GM18519 (cell line): ENCODE measurements at regions not wholly inside any gene's neighbourhood (a gene's known extent, or its start where the extent isn't known, plus 50 kb on each side); places are given as distances from the start of the nearest gene placed in this dataset.
"Not testable (repeated sequence)": the region's sequence is repeated elsewhere in the genome, so short reads cannot be mapped to it uniquely, and the experiment has no call there.

Source experiments
- ATAC-seq: cut with Tn5 transposase; IDR thresholded peaks from one replicate; pipeline ENCODE4 v1.9.1; 2021; ENCODE audit warnings: mild to moderate bottlenecking, moderate library complexity; ENCODE audit not compliant: unreplicated experiment, low FRiP score

DNA sequence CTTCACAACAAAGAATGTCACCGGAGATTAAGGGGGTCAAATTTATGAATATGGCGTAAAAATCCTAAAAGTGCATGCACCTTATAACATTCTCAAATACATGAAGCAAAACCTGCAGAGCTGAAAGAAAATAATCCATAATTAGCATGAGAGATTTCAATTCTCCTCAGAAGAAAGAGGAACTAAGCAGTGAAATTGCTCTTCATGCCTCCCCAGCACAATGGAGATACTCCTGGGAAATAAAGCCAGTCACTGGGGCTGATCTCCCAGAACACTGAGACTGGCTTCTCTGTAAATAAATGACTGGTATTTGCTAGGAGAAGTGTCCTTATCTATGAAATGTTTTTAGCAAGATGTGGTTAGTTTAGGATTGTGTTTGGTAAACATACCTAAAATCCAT is 68.1 kb downstream of the GOLGA6L6 start:
- not testable (repeated sequence) for ATAC-seq

GRCh38 chr15:20472983-20473382 is 68.6 kb downstream of the GOLGA6L6 start:
- peak; percentile 58 for ATAC-seq

DNA sequence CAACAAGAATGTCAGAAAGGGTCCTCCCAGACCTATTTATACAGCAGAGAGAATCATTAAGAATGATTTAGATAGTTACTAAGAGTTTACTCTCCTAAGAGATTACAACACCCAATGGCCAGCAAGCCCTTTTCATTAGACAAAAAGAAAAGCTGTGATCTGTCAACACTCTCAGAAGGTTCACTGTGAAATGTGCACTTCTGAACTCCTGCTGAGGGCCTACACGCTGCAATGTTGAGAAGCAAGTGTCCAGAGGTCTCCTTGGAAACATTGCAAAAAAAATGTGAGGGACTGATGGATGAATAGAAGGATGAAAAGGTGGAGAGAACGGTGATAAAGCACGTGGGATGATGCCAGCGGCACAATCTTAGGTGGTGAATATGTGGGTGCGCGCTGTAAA is 70.8 kb downstream of the GOLGA6L6 start:
- not testable (repeated sequence) for ATAC-seq

- not testable (repeated sequence) for ATAC-seq
Measured at GRCh38 chr15:20441138-20441537, 100.5 kb downstream of the GOLGA6L6 start.

DNA sequence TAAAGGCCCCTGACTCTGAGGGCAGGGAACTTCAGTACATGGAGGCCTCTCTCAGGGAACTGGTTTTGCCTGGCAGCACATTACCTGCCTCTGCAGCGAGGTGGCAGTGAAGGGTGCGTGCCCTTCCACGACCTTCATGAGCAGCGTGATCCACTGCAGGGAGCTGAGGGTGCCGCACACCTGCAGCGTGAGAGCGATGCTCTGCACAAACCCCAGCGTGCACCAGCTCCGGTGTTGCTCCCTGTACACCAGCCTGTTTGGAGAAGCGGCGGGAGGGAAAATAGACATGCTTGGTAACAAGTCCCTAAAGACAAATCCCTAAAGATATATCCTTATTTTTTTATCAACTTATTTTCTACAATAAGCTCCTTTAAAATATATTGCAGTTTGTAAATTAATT is 101.2 kb downstream of the GOLGA6L6 start:
- ATAC-seq = not testable (repeated sequence)

DNA sequence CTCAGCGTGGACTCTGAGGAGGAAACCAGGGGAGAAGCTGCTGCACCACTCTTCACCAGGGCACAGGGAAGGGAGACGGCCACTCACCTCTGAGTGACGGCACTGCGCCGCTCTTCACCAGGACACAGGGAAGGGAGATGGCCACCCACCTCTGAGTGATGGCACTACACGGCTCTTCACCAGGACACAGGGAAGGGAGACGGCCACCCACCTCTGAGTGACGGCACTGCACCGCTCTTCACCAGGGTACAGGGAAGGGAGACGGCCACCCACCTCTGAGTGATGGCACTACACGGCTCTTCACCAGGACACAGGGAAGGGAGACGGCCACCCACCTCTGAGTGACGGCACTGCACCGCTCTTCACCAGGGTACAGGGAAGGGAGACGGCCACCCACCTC is 102.5 kb downstream of the GOLGA6L6 start:
- not testable (repeated sequence) for ATAC-seq

DNA sequence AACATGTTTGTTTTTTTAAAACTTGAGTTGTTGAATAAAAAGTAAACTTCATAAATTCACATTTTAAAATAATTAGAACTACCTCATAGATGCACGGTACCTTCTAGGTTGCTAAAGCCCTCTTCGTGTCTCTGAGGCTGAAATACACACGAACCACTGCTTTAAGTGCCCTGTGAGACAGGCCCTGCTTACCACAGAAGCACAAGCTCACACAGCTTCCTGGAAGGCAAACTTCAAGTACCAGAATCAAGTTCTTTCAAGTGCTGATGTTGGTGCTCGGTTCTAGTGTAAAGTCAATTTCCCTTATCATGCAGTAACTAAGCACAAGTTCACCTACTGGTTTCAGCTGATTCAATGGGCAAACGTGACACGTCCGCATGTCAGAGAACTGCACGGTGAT is 103.3 kb downstream of the GOLGA6L6 start:
- not testable (repeated sequence) for ATAC-seq

- ATAC-seq = not testable (repeated sequence)
Measured at GRCh38 chr15:20433468-20433867, 108.1 kb downstream of the GOLGA6L6 start.

GRCh38 chr15:20430495-20430894 is 111.1 kb downstream of the GOLGA6L6 start:
- not testable (repeated sequence) for ATAC-seq

- not testable (repeated sequence) for ATAC-seq
Measured at GRCh38 chr15:20420710-20421109, 120.9 kb downstream of the GOLGA6L6 start.

DNA sequence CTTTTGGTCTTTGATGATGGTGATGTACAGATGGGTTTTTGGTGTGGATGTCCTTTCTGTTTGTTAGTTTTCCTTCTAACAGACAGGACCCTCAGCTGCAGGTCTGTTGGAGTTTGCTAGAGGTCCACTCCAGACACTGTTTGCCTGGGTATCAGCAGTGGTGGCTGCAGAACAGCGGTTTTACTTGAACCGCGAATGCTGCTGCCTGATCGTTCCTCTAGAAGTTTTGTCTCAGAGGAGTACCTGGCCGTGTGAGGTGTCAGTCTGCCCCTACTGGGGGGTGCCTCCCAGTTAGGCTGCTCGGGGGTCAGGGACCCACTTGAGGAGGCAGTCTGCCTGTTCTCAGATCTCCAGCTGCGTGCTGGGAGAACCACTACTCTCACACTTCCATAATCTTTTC is 125.0 kb downstream of the GOLGA6L6 start:
- not testable (repeated sequence) for ATAC-seq

GRCh38 chr15:20409667-20410198 is 131.9 kb downstream of the GOLGA6L6 start:
- ATAC-seq = not testable (repeated sequence)

DNA sequence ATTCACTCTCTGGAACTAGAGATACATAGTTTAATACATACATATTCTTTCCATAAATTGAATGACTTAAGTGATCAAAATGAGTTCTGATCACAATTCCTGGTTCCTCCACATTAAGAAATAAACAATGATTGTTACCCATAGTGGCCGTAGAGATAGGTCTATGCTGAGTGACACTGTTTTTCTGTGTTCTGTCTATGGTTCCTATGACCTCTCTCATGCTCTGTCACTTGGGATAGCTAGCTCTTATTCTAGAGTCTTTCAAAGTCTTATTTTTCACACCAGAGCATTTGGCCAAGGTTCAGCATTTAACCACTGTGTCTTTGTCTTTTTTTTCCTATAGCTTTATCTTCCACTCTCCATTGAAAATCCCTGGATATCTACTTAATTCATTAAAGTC is 132.4 kb downstream of the GOLGA6L6 start:
- ATAC-seq = no peak

DNA sequence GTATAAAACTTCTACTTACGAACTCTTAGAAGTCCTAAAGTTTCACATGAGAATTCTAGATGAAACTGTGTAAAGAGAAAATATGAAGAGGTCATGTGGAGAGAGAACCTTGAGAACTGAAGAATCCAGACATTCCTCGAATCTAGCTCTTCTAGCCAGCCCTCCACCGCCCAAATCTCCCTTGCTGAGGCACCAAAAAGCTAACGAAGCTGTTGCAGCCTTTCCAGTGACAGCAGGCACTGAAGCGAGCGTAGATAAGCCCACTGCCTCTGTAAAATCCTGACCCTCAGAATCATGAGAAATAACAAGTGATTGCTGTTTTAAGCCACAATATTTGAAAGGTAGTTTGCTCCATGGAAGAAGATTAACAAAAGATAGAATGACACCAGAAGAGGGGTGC is 134.0 kb downstream of the GOLGA6L6 start:
- ATAC-seq = no peak

- not testable (repeated sequence) for ATAC-seq
Measured at GRCh38 chr15:20404571-20404970, 137.0 kb downstream of the GOLGA6L6 start.

GRCh38 chr15:20402586-20402985 is 139.0 kb downstream of the GOLGA6L6 start:
- ATAC-seq = not testable (repeated sequence)

DNA sequence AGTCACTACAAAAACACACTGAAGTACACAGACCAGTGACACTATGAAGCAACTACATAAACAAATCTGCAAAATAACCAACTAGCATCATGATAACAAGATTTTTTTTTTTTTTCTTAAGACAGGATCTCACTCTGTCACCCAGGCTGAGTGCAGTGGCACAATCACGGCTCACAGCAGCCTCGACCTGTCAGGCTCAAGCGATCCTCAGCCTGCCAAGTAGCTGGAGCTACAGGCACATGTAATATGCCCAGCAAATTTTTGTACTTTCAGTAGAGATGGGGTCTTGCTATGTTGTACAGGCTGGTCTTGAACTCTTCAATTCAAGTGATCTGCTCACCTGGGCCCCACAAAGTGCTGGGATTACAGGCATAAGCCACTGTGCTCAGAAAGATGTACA is 140.5 kb downstream of the GOLGA6L6 start:
- not testable (repeated sequence) for ATAC-seq

- not testable (repeated sequence) for ATAC-seq
Measured at GRCh38 chr15:20398680-20399079, 142.9 kb downstream of the GOLGA6L6 start.

- not testable (repeated sequence) for ATAC-seq
Measured at GRCh38 chr15:20388161-20388560, 153.4 kb downstream of the GOLGA6L6 start.

- no peak for ATAC-seq
Measured at GRCh38 chr15:20386198-20386597, 155.4 kb downstream of the GOLGA6L6 start.

GRCh38 chr15:20380199-20380598 is 161.4 kb downstream of the GOLGA6L6 start:
- ATAC-seq = not testable (repeated sequence)

DNA sequence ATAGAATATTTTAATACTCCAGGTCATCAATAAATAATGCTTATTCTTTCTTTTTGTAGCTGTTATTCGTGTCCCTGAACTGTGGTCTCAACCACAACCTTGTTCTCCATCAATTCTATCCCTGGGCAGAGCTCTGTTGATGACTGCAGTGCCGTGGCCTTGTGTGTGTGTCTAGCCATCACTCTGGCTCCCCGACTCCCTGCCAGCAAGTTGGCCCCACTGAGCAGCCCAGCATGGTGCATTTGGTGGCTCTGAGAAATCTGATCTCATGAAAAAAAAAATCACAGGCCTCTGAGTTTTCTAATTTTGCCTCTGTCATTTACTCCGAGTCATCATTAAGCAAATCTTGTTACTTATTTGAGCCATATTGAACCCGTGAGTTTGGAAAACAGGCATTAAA is 164.7 kb downstream of the GOLGA6L6 start:
- no peak for ATAC-seq

GRCh38 chr15:20372416-20372815 is 169.2 kb downstream of the GOLGA6L6 start:
- not testable (repeated sequence) for ATAC-seq
